GM18861 (cell line): ENCODE measurements at regions not wholly inside any gene's neighbourhood (a gene's known extent, or its start where the extent isn't known, plus 50 kb on each side); places are given as distances from the start of the nearest gene placed in this dataset.
"Not testable (repeated sequence)": the region's sequence is repeated elsewhere in the genome, so short reads cannot be mapped to it uniquely, and the experiment has no call there.

Experiments used
- ATAC-seq: cut with Tn5 transposase; IDR thresholded peaks from one replicate; pipeline ENCODE4 v1.9.1; 2021; ENCODE audit not compliant: unreplicated experiment

DNA sequence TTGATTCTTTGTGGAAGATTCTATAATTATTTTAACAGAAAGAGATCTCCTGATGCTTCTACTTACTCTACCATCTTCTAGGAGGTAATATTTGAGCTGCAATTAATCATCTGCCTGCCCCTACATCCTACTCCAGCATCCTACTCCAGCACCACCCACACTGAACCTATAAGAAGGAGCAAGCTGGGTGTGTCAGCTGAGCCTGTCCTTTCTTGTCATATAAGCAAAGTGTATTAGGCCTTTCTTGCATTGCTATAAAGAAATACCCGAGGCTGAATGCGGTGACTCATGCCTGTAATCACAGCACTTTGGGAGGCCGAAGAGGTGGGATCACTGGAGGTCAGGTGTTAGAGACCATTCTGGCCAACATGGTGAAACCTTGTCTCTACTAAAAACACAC lies 84.2 kb upstream of the ARG1 start:
- no peak for ATAC-seq

DNA sequence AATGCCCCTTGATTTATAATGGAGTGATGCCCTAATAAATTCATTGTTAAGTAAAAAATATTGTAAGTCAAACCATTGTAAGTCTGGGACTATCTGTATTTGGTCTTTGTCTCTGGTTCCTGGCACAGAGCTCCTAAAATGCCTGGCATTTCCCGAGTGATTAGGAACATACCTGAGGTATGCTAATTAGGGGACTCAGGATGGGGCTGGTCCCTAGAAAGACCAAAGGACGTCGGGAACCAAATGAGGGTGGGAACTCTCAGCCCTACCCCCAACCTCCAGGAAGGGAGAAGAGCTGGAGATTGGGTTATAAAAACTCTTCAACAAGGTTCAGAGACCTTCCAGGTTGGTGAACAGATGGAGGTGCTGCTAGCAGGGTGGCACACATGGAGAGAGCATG lies 82.6 kb upstream of the ARG1 start:
- ATAC-seq: no peak

DNA sequence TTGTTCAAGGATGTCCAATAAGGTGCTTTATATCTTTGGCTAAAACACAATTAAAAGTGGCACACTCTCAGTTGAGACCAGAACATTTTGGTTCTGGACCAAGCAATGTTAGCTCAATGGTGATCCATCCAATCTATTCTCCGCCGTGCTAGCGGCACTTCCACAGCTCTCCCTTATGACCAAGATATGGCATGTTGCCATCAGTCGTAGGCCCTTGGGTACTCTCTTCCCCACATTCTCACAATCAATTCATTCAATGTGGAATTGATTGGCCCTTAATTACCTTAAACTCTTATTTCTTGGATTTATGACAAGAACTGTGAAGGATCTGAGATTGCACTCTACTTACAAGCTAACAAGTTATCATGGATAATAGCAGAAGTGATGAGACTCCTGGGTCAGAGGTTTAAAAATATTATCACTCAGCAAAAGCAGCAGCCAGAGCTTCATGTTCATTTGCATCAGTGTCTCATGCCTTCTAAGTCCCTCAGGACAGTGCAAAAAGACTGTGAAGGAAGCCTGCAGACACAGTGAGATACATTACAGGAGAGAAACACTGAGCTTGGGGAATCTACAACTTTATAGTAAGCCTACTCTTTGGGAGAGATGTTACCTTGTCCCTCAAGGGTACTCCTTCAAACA lies 80.0 kb upstream of the ARG1 start:
- ATAC-seq: no peak

DNA sequence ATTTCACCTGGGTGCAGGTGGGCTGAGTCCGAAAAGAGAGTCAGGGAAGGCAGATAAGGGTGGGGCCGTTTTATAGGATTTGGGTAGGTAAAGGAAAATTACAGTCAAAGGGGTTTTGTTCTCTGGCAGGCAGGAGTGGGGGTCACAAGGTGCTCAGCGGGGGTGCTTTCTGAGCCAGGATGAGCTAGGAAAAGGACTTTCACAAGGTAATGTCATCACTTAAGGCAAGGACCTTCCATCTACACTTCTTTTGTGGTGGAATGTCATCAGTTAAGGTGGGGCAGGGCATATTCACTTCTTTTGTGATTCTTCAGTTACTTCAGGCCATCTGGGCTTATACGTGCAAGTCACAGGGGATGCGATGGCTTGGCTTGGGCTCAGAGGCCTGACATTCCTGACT lies 68.6 kb upstream of the ARG1 start:
- not testable (repeated sequence) for ATAC-seq

DNA sequence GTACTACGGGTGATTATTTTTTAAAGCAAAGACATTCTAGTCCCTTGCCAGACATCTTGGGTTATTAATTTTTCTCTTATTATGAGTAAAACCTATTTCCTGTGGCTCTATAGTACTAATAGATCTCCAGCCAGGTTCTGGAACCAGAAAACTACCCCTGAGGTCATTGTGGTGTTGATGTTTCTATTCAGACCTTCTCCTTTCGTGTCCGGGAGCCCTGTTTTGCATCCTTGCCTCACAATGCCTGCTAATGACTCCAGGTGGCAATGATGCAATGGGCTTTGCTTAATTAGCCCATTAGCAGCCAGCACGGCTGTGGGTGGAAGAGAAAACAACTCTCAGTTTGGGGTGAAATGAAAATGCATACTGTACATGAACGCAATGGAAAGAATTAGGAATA lies 62.9 kb upstream of the ARG1 start:
- no peak for ATAC-seq

DNA sequence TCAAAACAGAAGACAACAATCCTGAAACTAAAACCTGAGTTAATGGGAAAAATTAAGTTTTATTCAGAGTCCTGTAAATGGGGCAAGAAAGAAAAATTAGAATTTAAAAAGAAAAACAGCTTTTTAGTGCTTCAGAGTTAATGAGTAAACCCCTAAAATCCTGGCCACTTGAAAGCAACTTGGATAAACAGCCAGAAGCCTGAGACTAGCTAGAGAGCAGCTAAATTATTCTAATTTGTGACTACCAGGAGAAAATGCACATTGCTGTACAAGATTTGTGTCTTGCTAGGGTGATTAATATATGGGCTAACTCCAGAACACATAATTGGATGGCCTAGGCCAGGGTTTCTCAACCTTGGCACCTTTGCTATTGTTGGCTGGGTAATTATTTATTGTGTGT lies 62.4 kb upstream of the ARG1 start:
- no peak for ATAC-seq

DNA sequence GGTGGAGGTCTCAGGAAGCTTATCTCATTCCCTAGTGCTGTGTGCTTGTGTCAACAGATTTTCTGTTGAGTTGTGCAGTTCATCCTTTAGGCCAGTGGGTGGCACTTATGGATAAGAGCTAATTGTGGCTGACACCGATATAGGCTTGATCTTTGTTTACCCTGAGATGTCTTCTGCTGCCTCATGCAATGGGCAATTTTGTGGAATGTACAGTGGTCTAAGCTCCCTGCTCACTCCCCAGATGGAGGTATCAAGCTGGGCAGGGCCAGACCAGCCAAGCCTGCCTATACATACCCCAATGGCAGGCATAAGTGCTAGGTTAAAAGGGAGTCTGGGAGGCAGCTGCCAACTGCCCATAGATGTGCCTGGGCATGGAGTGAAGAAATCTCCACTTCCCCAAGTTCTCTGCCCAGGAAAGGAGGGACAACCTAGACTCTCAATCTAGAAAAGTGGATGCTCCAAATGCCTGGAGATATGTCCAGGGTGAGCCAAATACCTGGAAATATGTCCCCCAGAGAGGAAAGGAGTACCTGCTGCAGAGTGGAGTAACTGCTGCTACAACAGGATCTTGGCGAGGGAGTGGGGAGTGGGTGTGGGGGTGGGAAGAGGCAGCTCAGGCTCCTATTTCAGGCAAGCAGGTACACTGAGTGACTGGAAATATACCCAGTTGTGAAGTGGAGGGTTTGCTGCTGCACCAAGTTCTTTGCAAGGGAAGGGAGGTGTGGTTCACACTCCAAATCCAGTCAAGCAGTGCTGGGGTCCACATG lies 53.2 kb upstream of the ARG1 start:
- ATAC-seq: peak; percentile 98
